KBM-7 (cell line): ENCODE measurements at regions not wholly inside any gene's neighbourhood (a gene's known extent, or its start where the extent isn't known, plus 50 kb on each side); places are given as distances from the start of the nearest gene placed in this dataset.
"Not testable (repeated sequence)": the region's sequence is repeated elsewhere in the genome, so short reads cannot be mapped to it uniquely, and the experiment has no call there.

ENCODE experiments used
- DNase-seq: peaks from one replicate; pipeline ENCODE4 v3.0.0-alpha.2; 2015
- in situ Hi-C: fragments of 300-500 bp; cut with MboI; formaldehyde crosslinking; loops from 2 replicates; pipeline ENCODE4 v1.14.3; 2020; ENCODE audit warnings: low sequenced_read_pairs, low pct_unique_long_range_greater_than_20kb, mixed read lengths

GRCh38 chr1:3988431-3988830 lies 88.4 kb upstream of the C1orf174 start:
- in situ Hi-C loops: no loop called here

GRCh38 chr1:3989465-3989864 lies 89.4 kb upstream of the C1orf174 start:
- in situ Hi-C loops: no loop called here
- no peak for DNase-seq

More at GRCh38 chr1:3988431-3988830, 88.4 kb upstream of the C1orf174 start:
- DNase-seq: no peak

- in situ Hi-C loops: no loop called here
- DNase-seq: peak; percentile 3
Observed at GRCh38 chr1:3992103-3992556, 92.1 kb upstream of the C1orf174 start.

GRCh38 chr1:3992746-3993145 lies 92.7 kb upstream of the C1orf174 start:
- in situ Hi-C loops: no loop called here
- no peak for DNase-seq

- in situ Hi-C loops: no loop called here
- DNase-seq: no peak
Observed at GRCh38 chr1:3993619-3994375, 93.7 kb upstream of the C1orf174 start.

- in situ Hi-C loops: no loop called here
- DNase-seq: no peak
Observed at GRCh38 chr1:3995141-3995780, 95.2 kb upstream of the C1orf174 start.

- in situ Hi-C loops: no loop called here
- no peak for DNase-seq
Observed at GRCh38 chr1:3996846-3997705, 97.0 kb upstream of the C1orf174 start.

- DNase-seq: no peak
- in situ Hi-C loops: no loop called here
Observed at GRCh38 chr1:3998086-3998485, 98.0 kb upstream of the C1orf174 start.

GRCh38 chr1:3999514-3999913 lies 99.4 kb upstream of the C1orf174 start:
- in situ Hi-C loops, DNase-seq: not testable (repeated sequence)

- no peak for DNase-seq
- in situ Hi-C loops: no loop called here
Observed at GRCh38 chr1:3999941-4000735, 100.1 kb upstream of the C1orf174 start.

- DNase-seq: no peak
- in situ Hi-C loops: no loop called here
Observed at GRCh38 chr1:4000811-4001251, 100.8 kb upstream of the C1orf174 start.

GRCh38 chr1:4001461-4001860 lies 101.4 kb upstream of the C1orf174 start:
- in situ Hi-C loops: no loop called here
- no peak for DNase-seq

- no peak for DNase-seq
- in situ Hi-C loops: no loop called here
Observed at GRCh38 chr1:4002061-4002521, 102.0 kb upstream of the C1orf174 start.

GRCh38 chr1:4002741-4003140 lies 102.7 kb upstream of the C1orf174 start:
- DNase-seq: no peak
- in situ Hi-C loops: no loop called here

GRCh38 chr1:4003846-4004505 lies 103.9 kb upstream of the C1orf174 start:
- in situ Hi-C loops: no loop called here
- DNase-seq: no peak

- in situ Hi-C loops: no loop called here
- DNase-seq: no peak
Observed at GRCh38 chr1:4004635-4005430, 104.8 kb upstream of the C1orf174 start.

GRCh38 chr1:4005431-4005830 lies 105.4 kb upstream of the C1orf174 start:
- in situ Hi-C loops: no loop called here
- DNase-seq: no peak
